ENCODE measurements at regions not wholly inside any gene's neighbourhood (a gene's known extent, or its start where the extent isn't known, plus 50 kb on each side); places are given as distances from the start of the nearest gene placed in this dataset.
A peak's percentile ranks its signal among the peaks of the same experiment; 100 is the strongest.

- DNase-seq, result no peak
Measured at GRCh38 chr14:26932606-26933005, 334.8 kb upstream of the NOVA1 start.

- no peak for DNase-seq
Measured at GRCh38 chr14:26933431-26933830, 335.6 kb upstream of the NOVA1 start.

GRCh38 chr14:26934151-26934550, 336.3 kb upstream of the NOVA1 start:
- no peak for DNase-seq

GRCh38 chr14:26935733-26936132, 337.9 kb upstream of the NOVA1 start:
- no peak for DNase-seq

GRCh38 chr14:26938054-26938453, 340.2 kb upstream of the NOVA1 start:
- DNase-seq, result no peak

GRCh38 chr14:26939755-26940154, 341.9 kb upstream of the NOVA1 start:
- no peak for DNase-seq

GRCh38 chr14:26941521-26941920, 343.7 kb upstream of the NOVA1 start:
- no peak for DNase-seq

- no peak for DNase-seq
Measured at GRCh38 chr14:26947265-26947664, 349.4 kb upstream of the NOVA1 start.

- DNase-seq, result no peak
Measured at GRCh38 chr14:26959437-26959836, 361.6 kb upstream of the NOVA1 start.

- DNase-seq, result peak; percentile 29
Measured at GRCh38 chr14:26959972-26960660, 362.3 kb upstream of the NOVA1 start.

- DNase-seq, result no peak
Measured at GRCh38 chr14:26963711-26964110, 365.9 kb upstream of the NOVA1 start.

- no peak for DNase-seq
Measured at GRCh38 chr14:26965490-26965889, 367.7 kb upstream of the NOVA1 start.

- DNase-seq, result no peak
Measured at GRCh38 chr14:26966908-26967307, 369.1 kb upstream of the NOVA1 start.

GRCh38 chr14:26974965-26975364, 377.1 kb upstream of the NOVA1 start:
- no peak for DNase-seq

- no peak for DNase-seq
Measured at GRCh38 chr14:26982071-26982470, 384.2 kb upstream of the NOVA1 start.

GRCh38 chr14:26984311-26985177, 386.7 kb upstream of the NOVA1 start:
- peak; percentile 17 for DNase-seq

- no peak for DNase-seq
Measured at GRCh38 chr14:26987744-26988363, 390.0 kb upstream of the NOVA1 start.

GRCh38 chr14:26990946-26991345, 393.1 kb upstream of the NOVA1 start:
- DNase-seq, result no peak

- DNase-seq, result no peak
Measured at GRCh38 chr14:26992403-26993115, 394.7 kb upstream of the NOVA1 start.

- DNase-seq, result no peak
Measured at GRCh38 chr14:26993556-26993955, 395.7 kb upstream of the NOVA1 start.

GRCh38 chr14:26995301-26995700, 397.5 kb upstream of the NOVA1 start:
- no peak for DNase-seq

- no peak for DNase-seq
Measured at GRCh38 chr14:26996246-26996645, 398.4 kb upstream of the NOVA1 start.

- no peak for DNase-seq
Measured at GRCh38 chr14:27002179-27002578, 404.3 kb upstream of the NOVA1 start.
